ENCODE measurements at regions not wholly inside any gene's neighbourhood (a gene's known extent, or its start where the extent isn't known, plus 50 kb on each side); places are given as distances from the start of the nearest gene placed in this dataset.

- TF ChIP-seq, protein P1, sequence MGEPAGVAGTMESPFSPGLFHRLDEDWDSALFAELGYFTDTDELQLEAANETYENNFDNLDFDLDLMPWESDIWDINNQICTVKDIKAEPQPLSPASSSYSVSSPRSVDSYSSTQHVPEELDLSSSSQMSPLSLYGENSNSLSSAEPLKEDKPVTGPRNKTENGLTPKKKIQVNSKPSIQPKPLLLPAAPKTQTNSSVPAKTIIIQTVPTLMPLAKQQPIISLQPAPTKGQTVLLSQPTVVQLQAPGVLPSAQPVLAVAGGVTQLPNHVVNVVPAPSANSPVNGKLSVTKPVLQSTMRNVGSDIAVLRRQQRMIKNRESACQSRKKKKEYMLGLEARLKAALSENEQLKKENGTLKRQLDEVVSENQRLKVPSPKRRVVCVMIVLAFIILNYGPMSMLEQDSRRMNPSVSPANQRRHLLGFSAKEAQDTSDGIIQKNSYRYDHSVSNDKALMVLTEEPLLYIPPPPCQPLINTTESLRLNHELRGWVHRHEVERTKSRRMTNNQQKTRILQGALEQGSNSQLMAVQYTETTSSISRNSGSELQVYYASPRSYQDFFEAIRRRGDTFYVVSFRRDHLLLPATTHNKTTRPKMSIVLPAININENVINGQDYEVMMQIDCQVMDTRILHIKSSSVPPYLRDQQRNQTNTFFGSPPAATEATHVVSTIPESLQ (CRISPR knock-in tag; conservative IDR thresholded peaks at IDR 0.05): no peak
- no peak for TF ChIP-seq KLF16 (CRISPR knock-in tag; IDR thresholded peaks at IDR 0.05)
- no peak for TF ChIP-seq ZNF549 (CRISPR knock-in tag; IDR thresholded peaks at IDR 0.05)
- TF ChIP-seq, protein P2, sequence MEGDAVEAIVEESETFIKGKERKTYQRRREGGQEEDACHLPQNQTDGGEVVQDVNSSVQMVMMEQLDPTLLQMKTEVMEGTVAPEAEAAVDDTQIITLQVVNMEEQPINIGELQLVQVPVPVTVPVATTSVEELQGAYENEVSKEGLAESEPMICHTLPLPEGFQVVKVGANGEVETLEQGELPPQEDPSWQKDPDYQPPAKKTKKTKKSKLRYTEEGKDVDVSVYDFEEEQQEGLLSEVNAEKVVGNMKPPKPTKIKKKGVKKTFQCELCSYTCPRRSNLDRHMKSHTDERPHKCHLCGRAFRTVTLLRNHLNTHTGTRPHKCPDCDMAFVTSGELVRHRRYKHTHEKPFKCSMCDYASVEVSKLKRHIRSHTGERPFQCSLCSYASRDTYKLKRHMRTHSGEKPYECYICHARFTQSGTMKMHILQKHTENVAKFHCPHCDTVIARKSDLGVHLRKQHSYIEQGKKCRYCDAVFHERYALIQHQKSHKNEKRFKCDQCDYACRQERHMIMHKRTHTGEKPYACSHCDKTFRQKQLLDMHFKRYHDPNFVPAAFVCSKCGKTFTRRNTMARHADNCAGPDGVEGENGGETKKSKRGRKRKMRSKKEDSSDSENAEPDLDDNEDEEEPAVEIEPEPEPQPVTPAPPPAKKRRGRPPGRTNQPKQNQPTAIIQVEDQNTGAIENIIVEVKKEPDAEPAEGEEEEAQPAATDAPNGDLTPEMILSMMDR (CRISPR knock-in tag; IDR thresholded peaks at IDR 0.05): no peak
- no peak for TF ChIP-seq EP300 (IDR thresholded peaks at IDR 0.05; ENCODE audit: low read depth in 2 of 2, low read length in 2 of 2)
- TF ChIP-seq EP300 (CRISPR knock-in tag; IDR thresholded peaks at IDR 0.05; ENCODE audit: borderline replicate concordance): no peak
- TF ChIP-seq MYC (CRISPR knock-in tag; IDR thresholded peaks at IDR 0.05; ENCODE audit: borderline replicate concordance): no peak
- TF ChIP-seq, protein P3, sequence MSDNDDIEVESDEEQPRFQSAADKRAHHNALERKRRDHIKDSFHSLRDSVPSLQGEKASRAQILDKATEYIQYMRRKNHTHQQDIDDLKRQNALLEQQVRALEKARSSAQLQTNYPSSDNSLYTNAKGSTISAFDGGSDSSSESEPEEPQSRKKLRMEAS (IDR thresholded peaks at IDR 0.05): no peak
- no peak for TF ChIP-seq RAD21 (CRISPR knock-in tag; IDR thresholded peaks at IDR 0.05)
- TF ChIP-seq, protein P4, sequence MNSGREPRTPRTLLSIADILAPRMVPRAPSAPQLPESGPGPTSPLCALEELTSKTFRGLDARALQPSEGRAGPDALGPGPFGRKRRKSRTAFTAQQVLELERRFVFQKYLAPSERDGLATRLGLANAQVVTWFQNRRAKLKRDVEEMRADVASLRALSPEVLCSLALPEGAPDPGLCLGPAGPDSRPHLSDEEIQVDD (CRISPR knock-in tag; IDR thresholded peaks at IDR 0.05; ENCODE audit: borderline replicate concordance): no peak
- no peak for TF ChIP-seq MZF1 (CRISPR knock-in tag; IDR thresholded peaks at IDR 0.05; ENCODE audit: borderline replicate concordance)
- no peak for TF ChIP-seq ZNF616 (CRISPR knock-in tag; IDR thresholded peaks at IDR 0.05; ENCODE audit: low read depth)
Observed at GRCh38 chr6:49198015-49198414, 265.0 kb downstream of the MMUT start.
